Astrocyte (in vitro differentiated cells and primary cell): ENCODE measurements at regions not wholly inside any gene's neighbourhood (a gene's known extent, or its start where the extent isn't known, plus 50 kb on each side); places are given as distances from the start of the nearest gene placed in this dataset.
"Not testable (repeated sequence)": the region's sequence is repeated elsewhere in the genome, so short reads cannot be mapped to it uniquely, and the experiment has no call there.

Experiments
- CTCF ChIP-seq: IDR thresholded peaks from 2 replicates; pipeline ENCODE4 v1.5.1; 2011; ENCODE audit warnings: low read depth, mild to moderate bottlenecking, inconsistent platforms, low read length, moderate library complexity; ENCODE audit not compliant: insufficient read depth
- EZH2 ChIP-seq: IDR thresholded peaks from 2 replicates; pipeline ENCODE4 v1.6.1; 2012; ENCODE audit warnings: mild to moderate bottlenecking, low read length, inconsistent platforms; ENCODE audit not compliant: insufficient read depth

GRCh38 chr14:65179231-65179630 lies 76.9 kb upstream of the MAX start:
- TF ChIP-seq CTCF, EZH2: not testable (repeated sequence)
